Ramos (cell line): ENCODE measurements at regions not wholly inside any gene's neighbourhood (a gene's known extent, or its start where the extent isn't known, plus 50 kb on each side); places are given as distances from the start of the nearest gene placed in this dataset.

Source experiments
- in situ Hi-C: fragments of 300-500 bp; cut with MboI; formaldehyde crosslinking; loops from one replicate; pipeline ENCODE4 v1.14.3; 2022; ENCODE audit warnings: low sequenced_read_pairs; ENCODE audit not compliant: unreplicated experiment

- in situ Hi-C loops, result no loop called here
Measured at GRCh38 chr13:73403355-73404120, 344.7 kb downstream of the KLF5 start.

- in situ Hi-C loops, result no loop called here
Measured at GRCh38 chr13:73401769-73402168, 343.0 kb downstream of the KLF5 start.

GRCh38 chr13:73399347-73400216 is 340.8 kb downstream of the KLF5 start:
- in situ Hi-C loops, result no loop called here

GRCh38 chr13:73397496-73398305 is 338.9 kb downstream of the KLF5 start:
- in situ Hi-C loops, result no loop called here

DNA sequence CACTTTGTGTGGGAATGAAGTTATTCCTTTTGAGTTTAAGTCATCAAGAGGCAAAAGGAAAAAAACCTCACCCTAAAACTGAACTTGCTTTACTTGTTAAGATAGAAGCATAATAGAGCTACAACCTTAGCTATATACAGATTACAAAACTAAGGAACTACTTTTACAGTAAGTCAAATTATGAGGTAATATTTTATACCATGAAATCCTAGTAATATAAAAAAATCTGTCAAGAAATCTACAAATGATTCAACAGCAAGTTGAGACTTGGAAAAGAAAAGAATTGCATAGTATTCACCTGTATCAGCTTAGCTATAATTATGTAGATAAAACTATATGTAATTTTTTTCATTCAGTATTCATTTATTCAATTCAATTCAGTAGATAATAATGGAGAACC is 335.3 kb downstream of the KLF5 start:
- in situ Hi-C loops, result no loop called here

- in situ Hi-C loops, result no loop called here
Measured at GRCh38 chr13:73390100-73390499, 331.3 kb downstream of the KLF5 start.

- in situ Hi-C loops, result no loop called here
Measured at GRCh38 chr13:73388586-73388985, 329.8 kb downstream of the KLF5 start.

DNA sequence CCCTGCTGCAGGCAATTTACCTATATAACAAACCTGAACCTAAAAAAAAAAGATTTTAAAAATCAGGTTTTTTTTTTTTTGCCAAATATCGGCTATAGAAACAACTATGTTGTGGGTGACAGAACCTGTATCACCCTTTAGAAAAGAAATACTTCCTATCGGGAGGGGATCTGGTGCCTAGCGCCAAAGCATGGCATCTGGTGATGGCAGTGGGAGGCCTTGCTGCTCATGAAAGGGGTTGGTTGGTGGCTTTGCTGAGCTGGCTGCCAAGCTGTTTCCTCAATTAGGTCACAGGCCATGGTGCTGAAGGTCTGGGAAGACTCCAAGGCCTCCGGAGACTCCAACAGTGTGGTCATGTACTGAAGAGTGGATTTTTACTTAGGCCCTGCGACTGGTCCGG is 328.5 kb downstream of the KLF5 start:
- in situ Hi-C loops, result no loop called here

GRCh38 chr13:73385848-73386247 is 327.0 kb downstream of the KLF5 start:
- in situ Hi-C loops, result no loop called here

GRCh38 chr13:73372666-73373627 is 314.1 kb downstream of the KLF5 start:
- in situ Hi-C loops, result no loop called here

- in situ Hi-C loops, result no loop called here
Measured at GRCh38 chr13:73370066-73370465, 311.3 kb downstream of the KLF5 start.

GRCh38 chr13:73369095-73369494 is 310.3 kb downstream of the KLF5 start:
- in situ Hi-C loops, result no loop called here

GRCh38 chr13:73368608-73369007 is 309.8 kb downstream of the KLF5 start:
- in situ Hi-C loops, result no loop called here

- in situ Hi-C loops, result no loop called here
Measured at GRCh38 chr13:73367886-73368285, 309.1 kb downstream of the KLF5 start.

- in situ Hi-C loops, result no loop called here
Measured at GRCh38 chr13:73366241-73366640, 307.4 kb downstream of the KLF5 start.

GRCh38 chr13:73365681-73366080 is 306.9 kb downstream of the KLF5 start:
- in situ Hi-C loops, result no loop called here

DNA sequence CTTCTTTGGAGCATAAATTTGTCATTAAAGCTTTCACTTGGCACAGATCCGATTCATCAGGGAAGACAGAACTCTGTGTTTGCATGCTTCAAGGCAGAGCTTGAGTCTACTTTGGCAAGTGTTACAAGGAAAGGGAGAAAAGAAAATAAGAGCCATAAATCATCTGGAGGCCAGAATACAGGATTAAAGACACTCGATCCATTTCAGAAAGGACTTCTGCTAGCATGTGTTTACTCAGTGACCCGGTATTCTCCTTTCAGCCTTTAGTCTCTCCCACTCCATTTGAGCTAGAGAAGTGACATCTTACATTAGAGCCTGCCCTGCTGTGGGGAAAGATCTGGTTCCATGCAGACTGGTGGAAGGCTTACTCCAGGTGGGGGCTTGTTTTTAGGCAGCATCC is 306.4 kb downstream of the KLF5 start:
- in situ Hi-C loops, result no loop called here

- in situ Hi-C loops, result no loop called here
Measured at GRCh38 chr13:73364736-73365135, 305.9 kb downstream of the KLF5 start.

DNA sequence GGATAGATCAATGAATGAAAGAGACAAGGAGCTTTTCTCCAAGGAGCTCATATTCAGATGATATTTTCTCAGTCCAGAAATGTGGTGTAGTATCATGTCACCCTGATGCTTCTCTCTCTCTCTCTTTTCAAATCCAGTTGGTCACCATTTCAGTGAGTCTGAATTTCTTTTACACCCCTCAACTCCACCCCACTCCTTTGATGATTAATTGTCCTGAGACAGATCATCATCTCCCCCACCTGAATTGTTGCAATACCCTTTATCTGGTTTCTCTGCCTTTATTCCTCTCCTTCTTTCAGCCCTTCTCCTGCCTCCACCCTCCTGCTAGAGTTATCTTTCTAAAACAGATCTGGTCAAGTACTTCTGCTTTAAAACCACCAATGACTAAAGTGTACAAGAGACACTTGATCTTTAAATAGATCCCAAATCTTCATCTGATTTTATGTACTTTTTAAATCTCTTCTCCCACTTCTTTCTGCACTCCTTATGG is 299.8 kb downstream of the KLF5 start:
- in situ Hi-C loops, result no loop called here
